G401.6 (cell line): ENCODE measurements at regions not wholly inside any gene's neighbourhood (a gene's known extent, or its start where the extent isn't known, plus 50 kb on each side); places are given as distances from the start of the nearest gene placed in this dataset.

Experiments used
- FAIRE-seq: peaks from 2 replicates; lab custom pipeline; 2012; peaks lifted over from hg19 to GRCh38; lab: Jason Lieb, UNC

- no peak for FAIRE-seq
Observed at GRCh38 chr2:219772103-219772635, 144.7 kb downstream of the SLC4A3 start.

- no peak for FAIRE-seq
Observed at GRCh38 chr2:219772697-219773096, 145.3 kb downstream of the SLC4A3 start.

DNA sequence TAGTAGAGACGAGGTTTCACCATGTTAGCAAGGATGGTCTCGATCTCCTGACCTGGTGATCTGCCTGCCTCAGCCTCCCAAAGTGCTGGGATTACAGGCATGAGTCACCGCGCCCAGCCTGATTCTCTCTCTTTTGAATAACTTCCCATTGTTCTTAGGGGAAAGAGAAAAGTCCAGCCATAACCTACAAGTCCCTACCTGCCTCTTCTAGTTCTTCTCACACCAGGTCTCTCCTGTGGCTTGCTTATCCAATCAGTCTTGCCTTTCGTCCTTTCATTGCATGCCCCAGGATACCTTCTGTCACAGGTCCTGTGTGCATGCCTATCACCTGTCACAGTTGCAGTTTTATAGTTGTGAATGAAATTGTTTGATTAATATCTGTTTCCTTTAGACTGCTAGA lies 148.1 kb downstream of the SLC4A3 start:
- no peak for FAIRE-seq

DNA sequence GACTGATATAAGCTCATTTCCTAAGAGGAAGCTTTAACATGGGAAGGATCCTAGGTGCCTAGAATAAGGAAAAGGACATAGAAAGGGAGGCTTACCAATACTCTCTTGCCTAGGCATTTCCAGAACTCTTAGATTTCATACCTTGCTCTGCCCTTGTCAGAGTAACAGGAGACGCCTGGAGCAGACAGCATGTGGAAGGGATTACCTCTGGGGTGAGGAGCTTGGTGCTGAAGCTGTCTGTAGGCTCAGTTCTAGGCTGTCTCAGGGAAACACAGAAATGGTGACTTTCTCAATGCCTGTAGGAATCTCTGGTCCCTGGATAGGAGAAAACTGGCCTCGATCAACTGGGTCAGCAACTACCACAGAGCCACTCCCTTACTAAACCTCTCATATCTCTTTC lies 150.0 kb downstream of the SLC4A3 start:
- no peak for FAIRE-seq

- no peak for FAIRE-seq
Observed at GRCh38 chr2:219778189-219778588, 150.8 kb downstream of the SLC4A3 start.

DNA sequence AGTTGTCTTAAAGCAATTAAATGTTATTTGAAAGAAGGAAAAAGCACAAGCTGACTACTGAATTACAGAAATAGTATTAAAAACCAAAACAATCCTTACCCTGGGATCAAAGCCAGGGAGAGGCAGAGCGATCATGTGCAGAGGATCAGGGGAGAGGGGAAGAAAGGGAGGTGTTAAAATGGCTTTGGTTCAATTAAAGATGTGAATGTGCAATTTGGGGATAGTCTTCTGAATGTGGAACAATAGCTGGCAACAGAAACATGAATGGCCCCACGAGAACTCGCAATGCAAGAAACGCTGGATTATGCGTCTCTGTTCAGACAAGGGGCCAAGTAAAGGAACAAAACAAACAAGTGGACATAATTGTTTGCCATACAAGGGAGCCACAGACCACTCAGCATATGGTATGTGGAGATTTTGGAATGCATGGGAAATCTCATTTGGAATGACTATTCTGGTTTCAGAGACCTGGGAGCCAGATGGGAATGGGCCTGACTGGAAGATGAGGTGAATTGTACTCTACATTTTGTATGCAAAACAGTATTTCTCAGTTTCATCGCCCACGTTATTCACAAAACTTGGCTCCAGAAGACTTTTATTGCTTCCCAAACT lies 155.4 kb downstream of the SLC4A3 start:
- no peak for FAIRE-seq

DNA sequence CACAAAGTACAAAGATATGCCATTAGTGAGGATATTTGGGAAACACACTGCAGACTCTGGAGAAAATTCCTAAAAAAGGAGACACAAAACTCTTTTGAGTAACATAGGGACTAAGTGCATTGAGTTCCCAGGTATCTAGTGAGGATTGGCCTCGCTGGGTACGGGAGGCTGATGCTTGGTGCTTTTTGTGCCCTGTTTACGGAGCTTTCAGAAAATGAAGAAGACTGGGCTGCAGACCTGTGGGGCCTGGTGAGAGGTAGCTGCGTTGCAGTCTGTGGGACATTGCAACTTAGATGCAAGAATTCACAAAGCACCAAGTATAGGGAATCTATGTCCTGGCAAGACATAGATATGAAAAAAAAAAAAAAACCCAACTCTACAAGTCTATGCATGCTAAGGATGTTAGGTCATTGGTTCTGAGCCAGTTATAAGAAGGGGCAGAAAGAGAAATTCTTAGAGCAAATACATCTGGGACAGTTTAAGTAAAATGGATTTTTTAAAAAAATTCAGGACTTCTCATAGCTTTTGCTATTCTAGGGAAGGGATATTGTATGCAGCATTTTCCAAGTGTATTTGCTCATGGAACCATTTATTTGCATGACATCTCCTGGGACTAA lies 156.0 kb downstream of the SLC4A3 start:
- no peak for FAIRE-seq

GRCh38 chr2:219784178-219784577 lies 156.7 kb downstream of the SLC4A3 start:
- no peak for FAIRE-seq

- FAIRE-seq, result no peak
Observed at GRCh38 chr2:219789476-219789875, 162.0 kb downstream of the SLC4A3 start.

DNA sequence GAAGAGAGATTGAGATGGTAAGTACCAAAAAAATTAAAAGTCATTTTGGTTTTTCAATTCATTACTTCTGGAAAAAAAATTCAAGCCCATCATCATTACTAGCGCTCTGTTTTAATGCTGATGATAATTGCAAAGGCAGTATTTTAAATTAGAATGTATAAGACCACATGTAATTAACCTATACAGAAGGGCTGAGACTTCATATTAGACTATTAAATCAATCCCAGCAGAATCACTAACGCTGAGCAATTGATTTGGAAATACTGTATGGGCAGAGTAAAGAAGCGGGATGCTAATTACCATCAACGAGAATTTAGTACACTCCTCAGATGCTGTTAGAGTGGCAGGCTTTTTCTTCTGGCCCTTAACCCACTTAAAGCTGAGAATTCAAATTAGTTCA lies 165.0 kb downstream of the SLC4A3 start:
- no peak for FAIRE-seq

DNA sequence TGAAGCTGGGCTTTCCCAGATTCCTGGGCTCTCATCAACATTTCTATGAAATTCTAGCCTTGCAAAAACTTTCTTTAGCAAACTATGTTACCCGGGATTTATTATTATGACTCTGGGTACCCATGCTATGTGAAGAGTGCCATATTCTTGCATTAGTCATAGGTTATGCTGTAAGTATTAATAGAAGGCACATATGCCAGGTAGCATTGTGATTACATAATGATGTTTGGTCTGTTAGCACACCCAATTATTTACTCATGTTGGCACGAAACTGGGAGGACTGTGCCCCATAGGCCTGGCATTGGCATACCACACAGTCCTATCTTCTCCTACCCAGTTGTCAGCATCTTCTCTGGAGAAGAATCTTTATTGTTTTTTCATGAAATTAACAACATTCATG lies 171.0 kb downstream of the SLC4A3 start:
- no peak for FAIRE-seq

DNA sequence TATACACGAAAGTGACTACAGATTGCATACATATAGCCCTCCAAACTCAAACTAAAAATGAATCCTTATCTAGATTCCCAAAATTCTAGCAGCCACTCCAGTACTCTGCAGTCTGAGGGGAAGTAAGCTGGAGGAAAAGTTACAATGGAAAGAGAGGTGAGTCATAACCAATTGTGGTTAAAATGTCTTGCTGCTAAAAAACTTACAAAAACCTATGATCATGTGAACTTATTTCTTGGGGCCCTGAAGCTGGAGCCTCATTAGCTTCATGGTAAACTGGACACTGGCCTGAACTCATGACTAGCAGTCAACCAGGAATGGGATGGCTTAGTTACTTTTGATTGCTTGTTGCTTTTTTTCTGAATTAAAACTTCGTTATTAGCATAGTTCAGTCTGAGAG lies 175.9 kb downstream of the SLC4A3 start:
- FAIRE-seq, result no peak

DNA sequence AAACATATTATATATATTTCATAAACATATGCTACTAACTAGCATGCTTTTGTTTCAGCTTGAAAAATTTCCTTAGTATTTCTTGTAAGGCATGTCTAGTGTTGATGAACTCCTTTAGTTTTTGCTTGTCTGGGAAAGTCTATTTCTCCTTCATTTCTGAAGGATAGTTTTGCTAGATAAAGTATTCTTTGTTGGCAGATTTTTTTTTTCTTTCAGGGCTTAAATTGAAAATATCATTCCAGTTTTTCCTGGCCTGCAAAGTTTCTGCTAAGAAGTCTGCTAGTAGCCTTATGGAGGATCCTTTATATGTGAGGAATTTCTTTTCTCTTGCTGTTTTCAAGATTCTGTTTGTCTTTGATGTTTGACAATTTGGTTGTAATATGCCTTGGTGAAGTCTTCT lies 183.5 kb downstream of the SLC4A3 start:
- no peak for FAIRE-seq

GRCh38 chr2:219812672-219813071 lies 185.2 kb downstream of the SLC4A3 start:
- FAIRE-seq, result no peak

- no peak for FAIRE-seq
Observed at GRCh38 chr2:219820767-219821166, 193.3 kb downstream of the SLC4A3 start.

- no peak for FAIRE-seq
Observed at GRCh38 chr2:219823574-219823973, 196.1 kb downstream of the SLC4A3 start.

GRCh38 chr2:219824996-219825395 lies 197.6 kb downstream of the SLC4A3 start:
- FAIRE-seq, result no peak

GRCh38 chr2:219828127-219828526 lies 200.7 kb downstream of the SLC4A3 start:
- FAIRE-seq, result no peak

- no peak for FAIRE-seq
Observed at GRCh38 chr2:219829667-219830352, 202.4 kb downstream of the SLC4A3 start.

DNA sequence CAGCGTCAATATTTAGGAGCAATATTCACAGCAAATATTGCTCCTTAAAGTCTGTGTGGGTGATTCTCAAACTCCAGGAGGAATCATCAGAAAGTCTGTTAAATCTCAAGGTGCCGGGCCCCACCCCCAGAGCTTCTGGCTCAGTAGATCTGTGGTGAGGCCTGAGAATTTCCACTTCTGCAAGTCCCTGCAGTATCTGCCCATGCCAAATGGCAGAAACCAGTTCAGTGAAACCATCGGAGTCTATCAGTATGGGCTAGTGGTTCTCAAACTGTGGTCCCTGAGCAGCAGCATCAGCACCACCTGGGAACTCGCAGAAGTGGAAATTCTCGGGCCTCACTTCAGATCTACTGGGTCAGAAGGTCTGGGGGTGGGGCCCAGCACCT lies 202.9 kb downstream of the SLC4A3 start:
- FAIRE-seq, result no peak

DNA sequence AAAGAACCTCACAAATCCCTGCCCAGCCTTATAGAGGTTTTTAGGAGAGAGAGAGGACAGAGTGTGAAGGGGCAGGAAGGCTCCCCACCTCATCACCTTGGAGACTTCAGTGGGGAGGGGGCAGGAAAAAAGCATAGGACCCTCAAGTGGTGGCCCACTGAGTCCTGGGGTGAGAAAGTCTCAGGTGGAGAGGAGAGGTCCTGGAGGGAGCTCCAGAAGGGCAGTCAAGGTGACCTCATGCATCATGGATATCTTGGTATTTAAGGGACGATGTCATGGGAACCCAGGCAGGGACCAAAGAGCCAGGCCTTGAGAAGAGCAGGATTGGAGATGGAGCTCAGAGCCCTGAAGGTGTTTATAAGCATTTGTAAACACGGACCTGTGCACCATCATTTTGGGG lies 204.5 kb downstream of the SLC4A3 start:
- FAIRE-seq, result no peak

GRCh38 chr2:219832904-219833303 lies 205.5 kb downstream of the SLC4A3 start:
- no peak for FAIRE-seq

DNA sequence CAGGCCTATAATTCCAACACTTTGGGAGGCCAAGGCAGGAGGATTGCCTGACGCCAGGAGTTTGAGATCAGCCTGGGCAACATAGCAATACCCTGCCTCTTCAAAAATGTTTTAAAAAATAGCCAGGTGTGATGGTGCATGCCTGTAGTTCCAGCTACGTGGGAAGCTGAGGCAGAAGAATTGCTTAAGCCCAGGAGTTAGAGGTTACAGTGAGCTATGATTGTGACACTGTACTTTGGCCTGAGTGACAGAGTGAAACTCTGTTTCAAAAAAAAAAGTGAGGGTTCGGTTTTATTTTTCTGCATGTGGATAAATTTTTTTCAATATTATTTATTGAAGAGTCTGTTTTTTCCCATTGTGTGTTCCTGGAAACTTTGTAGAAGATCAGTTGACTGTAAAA lies 208.1 kb downstream of the SLC4A3 start:
- no peak for FAIRE-seq
